ENCODE measurements at regions not wholly inside any gene's neighbourhood (a gene's known extent, or its start where the extent isn't known, plus 50 kb on each side); places are given as distances from the start of the nearest gene placed in this dataset.
"Not testable (repeated sequence)": the region's sequence is repeated elsewhere in the genome, so short reads cannot be mapped to it uniquely, and the experiment has no call there.

- TF ChIP-seq MAX (IDR thresholded peaks at IDR 0.05); CTCF (IDR thresholded peaks at IDR 0.05 in 2 of 3, conservative IDR thresholded peaks at IDR 0.05 in 1 of 3; ENCODE audit: borderline replicate concordance in 1 of 3, insufficient read depth in 1 of 3, low read depth in 2 of 3, low read length in 2 of 3); TCF7L2 (IDR thresholded peaks at IDR 0.05; ENCODE audit: borderline replicate concordance, extremely low read depth, insufficient read depth, insufficient read length); POLR2A (IDR thresholded peaks at IDR 0.05; ENCODE audit: borderline replicate concordance, extremely low read depth, insufficient read depth, insufficient read length); YY1 (IDR thresholded peaks at IDR 0.05; ENCODE audit: extremely low read depth, insufficient replicate concordance, low read depth, low read length); EGR1 (IDR thresholded peaks at IDR 0.05; ENCODE audit: low read depth): not testable (repeated sequence)
Observed at GRCh38 chr9:42350412-42350811, 167.0 kb downstream of the SPATA31A6 start.

Measured in HCT116 (cell line).